IPS DF 6.9 (cell line): ENCODE measurements at regions not wholly inside any gene's neighbourhood (a gene's known extent, or its start where the extent isn't known, plus 50 kb on each side); places are given as distances from the start of the nearest gene placed in this dataset.

ENCODE experiments used
- DNase-seq: peaks from one replicate; pipeline ENCODE4 v3.0.0-alpha.2; 2013; ENCODE audit warnings: low read depth, low spot score
- H3K27ac ChIP-seq: one replicate; pipeline ENCODE4 v1.5.1; 2013; ENCODE audit warnings: low read length, control low read depth
- H3K27me3 ChIP-seq: 2 replicates; pipeline ENCODE4 v1.6.1; 2013; ENCODE audit warnings: mild to moderate bottlenecking, low read length; ENCODE audit not compliant: control insufficient read depth, insufficient read depth
- H3K36me3 ChIP-seq: 2 replicates; pipeline ENCODE4 v1.6.1; 2013; ENCODE audit warnings: low read length; ENCODE audit not compliant: control insufficient read depth, insufficient read depth
- H3K4me1 ChIP-seq: 2 replicates; pipeline ENCODE4 v1.6.1; 2013; ENCODE audit warnings: low read length; ENCODE audit not compliant: control insufficient read depth, insufficient read depth
- H3K4me3 ChIP-seq: 2 replicates; pipeline ENCODE4 v1.5.1; 2013; ENCODE audit warnings: mild to moderate bottlenecking, low read length
- H3K9me3 ChIP-seq: 2 replicates; pipeline ENCODE4 v1.6.1; 2013; ENCODE audit warnings: low read length, inconsistent platforms; ENCODE audit not compliant: control insufficient read depth, insufficient read depth
- WGBS: extraction: QIAGEN DNeasy Blood & Tissue Kit; methylation state at CpG from one replicate; pipeline ENCODE4 v1.1.7; 2013; ENCODE audit warnings: mixed read lengths, missing lambda C conversion rate; ENCODE audit not compliant: insufficient read length, insufficient coverage; 5-methylcytosine and 5-hydroxymethylcytosine counted together

DNA sequence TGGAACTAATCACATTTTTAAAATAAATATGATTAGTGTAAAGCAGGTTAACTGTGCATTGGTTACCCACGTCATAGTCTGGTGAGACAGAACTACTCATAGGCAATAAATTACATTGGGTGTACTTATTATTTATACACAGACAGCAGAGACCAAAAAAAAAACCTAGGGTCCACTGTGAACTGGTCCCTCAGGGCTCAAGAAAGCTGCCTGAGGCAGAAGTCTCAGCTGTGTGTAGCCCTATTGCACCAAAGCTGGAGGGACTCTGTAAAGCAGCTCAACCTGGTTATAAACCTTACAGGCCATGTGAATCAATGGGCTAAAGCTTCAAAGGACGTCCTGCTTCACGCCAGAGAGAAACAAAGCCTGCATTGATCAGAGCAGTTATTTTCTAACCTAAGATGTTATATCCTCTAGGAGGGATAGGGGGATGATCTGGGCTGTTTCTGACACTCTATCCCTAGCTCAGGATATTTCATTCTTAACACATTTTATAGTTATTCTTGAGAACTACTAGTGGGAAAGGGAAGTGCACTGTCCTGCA, 432.2 kb upstream of the ANO3 start:
- Histone ChIP-seq H3K27ac (no peak overlapping the region), H3K27me3 (no peaks in the 10 kb centered on the region), H3K9me3 (no peaks in the 10 kb centered on the region), H3K4me1 (no peaks in the 10 kb centered on the region), H3K36me3 (no peaks in the 10 kb centered on the region), H3K4me3 (no peak overlapping the region)
- no peak for DNase-seq
- WGBS = no CpG with 5 or more reads among the region's 3 CpGs

DNA sequence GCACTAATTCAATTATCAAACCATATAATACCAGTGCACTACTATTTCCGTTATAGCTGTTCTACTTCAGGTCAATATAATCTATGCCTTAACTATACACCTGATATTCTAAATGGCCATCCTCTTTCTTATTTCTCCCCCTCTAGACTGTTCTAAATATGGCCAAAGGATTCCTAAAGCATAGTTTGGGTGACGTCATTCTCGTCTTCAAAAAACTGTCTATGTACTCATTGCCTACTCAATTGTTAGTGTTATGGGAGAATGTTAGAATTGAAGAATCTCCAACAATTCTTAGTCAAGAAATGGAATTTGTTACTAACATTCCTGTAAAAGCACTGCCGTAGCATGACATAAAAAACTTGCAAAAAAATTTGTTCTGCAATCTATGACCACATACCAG, 431.1 kb upstream of the ANO3 start:
- no peaks in the 10 kb centered on the region for H3K4me1 ChIP-seq
- DNase-seq = no peak
- 100% methylated on average over 1 of the region's 4 CpGs for WGBS

DNA sequence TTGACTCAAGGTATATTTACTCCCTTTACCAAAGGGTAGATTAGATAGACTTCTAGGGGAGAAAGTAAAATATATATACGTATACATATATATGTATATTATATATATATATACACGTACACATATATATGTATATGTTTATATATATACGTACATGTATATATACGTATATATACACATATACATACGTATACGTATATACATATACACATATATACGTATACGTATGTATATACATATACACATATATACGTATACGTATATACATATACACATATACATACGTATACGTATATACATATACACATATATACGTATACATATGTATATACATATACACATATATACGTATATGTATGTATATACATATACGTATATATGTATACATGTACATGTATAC, 430.5 kb upstream of the ANO3 start:
- DNase-seq = no peak
- Histone ChIP-seq H3K27me3 (no peaks in the 10 kb centered on the region), H3K27ac (no peak overlapping the region), H3K4me3 (no peak overlapping the region), H3K4me1 (no peaks in the 10 kb centered on the region), H3K36me3 (no peaks in the 10 kb centered on the region), H3K9me3 (no peaks in the 10 kb centered on the region)
- 100% methylated on average over 5 of the region's 15 CpGs for WGBS

More for the DNA sequence above, 431.1 kb upstream of the ANO3 start:
- no peak overlapping the region for H3K4me3 ChIP-seq
- no peak overlapping the region for H3K27ac ChIP-seq
- no peaks in the 10 kb centered on the region for H3K36me3 ChIP-seq
- no peaks in the 10 kb centered on the region for H3K27me3 ChIP-seq
- no peaks in the 10 kb centered on the region for H3K9me3 ChIP-seq

DNA sequence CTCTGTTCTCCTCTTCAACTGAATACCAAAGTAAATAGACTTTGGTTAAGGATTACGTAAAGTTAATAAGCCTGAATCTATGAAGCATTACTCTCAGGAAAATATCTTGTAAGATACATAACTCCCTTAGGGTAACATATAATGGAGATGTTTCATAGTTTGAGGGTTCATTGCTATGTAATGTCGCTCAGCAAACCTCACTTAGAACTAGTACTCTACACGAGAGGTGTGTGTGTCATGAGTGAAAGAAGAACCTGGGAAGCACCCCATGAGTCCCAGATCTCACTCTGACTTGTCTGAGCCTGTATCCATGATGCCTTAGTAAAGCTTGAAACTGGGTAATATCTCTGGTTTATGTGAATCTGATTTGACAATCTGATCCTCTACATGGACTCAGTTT, 429.5 kb upstream of the ANO3 start:
- no peak for DNase-seq
- no peaks in the 10 kb centered on the region for H3K36me3 ChIP-seq
- H3K27me3 ChIP-seq = no peaks in the 10 kb centered on the region
- WGBS = no CpG with 5 or more reads among the region's 3 CpGs
- H3K27ac ChIP-seq = no peak overlapping the region
- no peak overlapping the region for H3K4me3 ChIP-seq
- H3K4me1 ChIP-seq = no peaks in the 10 kb centered on the region
- no peaks in the 10 kb centered on the region for H3K9me3 ChIP-seq

DNA sequence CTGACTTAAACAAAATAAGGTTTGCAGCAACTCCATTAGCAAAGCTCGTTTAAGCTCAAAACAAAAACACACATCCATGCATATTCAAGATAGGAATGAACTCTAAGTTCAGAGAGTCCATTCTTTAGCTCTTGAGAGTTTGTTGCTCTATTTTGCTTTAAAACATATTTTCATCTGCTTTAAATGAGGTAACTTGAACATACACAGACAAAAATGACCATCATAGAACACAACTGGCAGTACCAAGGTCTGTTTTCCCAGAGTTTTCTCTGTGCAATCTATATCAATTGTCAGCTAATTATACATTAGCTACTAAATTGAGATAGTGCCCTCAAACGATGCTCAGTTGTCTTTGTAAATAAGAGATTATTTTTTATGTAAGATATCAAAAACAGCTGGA, 423.2 kb upstream of the ANO3 start:
- Histone ChIP-seq H3K27ac (no peak overlapping the region), H3K36me3 (no peaks in the 10 kb centered on the region), H3K27me3 (no peaks in the 10 kb centered on the region), H3K4me1 (no peaks in the 10 kb centered on the region), H3K4me3 (no peak overlapping the region), H3K9me3 (no peaks in the 10 kb centered on the region)
- no CpG with 5 or more reads among the region's 2 CpGs for WGBS
- DNase-seq = no peak

DNA sequence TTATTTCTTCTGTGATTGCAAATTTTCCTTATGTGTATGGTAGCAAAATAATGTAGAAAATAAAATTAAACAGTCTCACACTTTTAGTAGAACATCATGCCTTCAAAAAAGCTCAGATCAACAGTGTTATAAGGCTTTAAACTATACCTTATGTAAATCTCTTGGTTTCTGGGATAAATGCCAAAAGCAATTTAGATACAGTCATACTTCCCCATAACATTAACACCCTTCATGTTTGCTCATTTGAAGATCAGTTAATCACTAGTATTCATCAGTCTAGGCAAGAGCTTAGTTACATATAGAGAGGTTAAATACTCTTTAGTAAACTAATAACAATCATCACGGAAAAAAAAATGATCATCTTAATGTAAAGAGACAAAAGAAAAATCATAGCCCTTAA, 421.8 kb upstream of the ANO3 start:
- WGBS = no CpG with 5 or more reads among the region's 1 CpG
- no peak for DNase-seq

DNA sequence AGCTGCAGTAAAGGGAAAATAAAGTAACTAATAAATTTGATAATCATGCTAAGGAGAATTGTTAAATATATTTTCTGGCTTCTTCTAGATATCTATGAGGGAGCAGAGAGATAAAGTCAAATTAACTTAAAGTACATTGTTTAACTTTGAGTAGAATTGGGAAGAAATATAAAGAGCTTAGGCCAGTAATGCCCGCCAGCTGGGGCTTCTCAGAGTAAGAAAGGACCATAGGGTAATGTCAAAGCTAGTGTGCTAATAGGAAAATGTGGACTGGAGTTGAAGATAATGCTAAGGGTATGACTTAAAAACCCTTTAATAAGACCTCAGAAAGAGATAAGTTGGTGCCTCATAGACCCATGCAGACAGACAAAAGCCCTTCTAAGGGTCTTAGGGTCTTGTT, 411.6 kb upstream of the ANO3 start:
- Histone ChIP-seq H3K27me3 (no peaks in the 10 kb centered on the region), H3K27ac (no peak overlapping the region), H3K9me3 (no peaks in the 10 kb centered on the region), H3K4me1 (no peaks in the 10 kb centered on the region), H3K36me3 (no peaks in the 10 kb centered on the region), H3K4me3 (no peak overlapping the region)
- no CpG with 5 or more reads among the region's 1 CpG for WGBS
- no peak for DNase-seq

More for the DNA sequence above, 421.8 kb upstream of the ANO3 start:
- Histone ChIP-seq H3K4me1 (no peaks in the 10 kb centered on the region), H3K36me3 (no peaks in the 10 kb centered on the region), H3K9me3 (no peaks in the 10 kb centered on the region), H3K27ac (no peak overlapping the region), H3K4me3 (no peak overlapping the region), H3K27me3 (no peaks in the 10 kb centered on the region)

DNA sequence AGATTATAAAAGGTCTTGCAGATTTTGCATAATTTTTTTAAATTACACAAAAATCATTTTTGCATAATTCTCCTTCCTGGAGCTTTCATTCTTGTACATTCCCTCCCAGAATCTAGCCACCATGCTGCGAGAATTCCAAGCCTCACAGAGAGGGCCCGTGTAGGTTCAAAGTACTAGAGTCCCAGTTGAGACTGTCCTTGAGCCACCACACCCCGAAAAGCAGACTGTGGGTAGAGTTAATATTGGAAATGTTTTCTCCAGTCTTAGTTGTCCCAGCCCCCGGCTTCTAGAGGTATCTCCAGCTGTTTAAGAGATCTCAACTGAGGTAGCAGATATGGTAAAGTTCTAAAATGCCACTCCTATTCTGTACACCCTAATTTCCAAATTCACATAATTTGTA, 407.3 kb upstream of the ANO3 start:
- no peak for DNase-seq
- no peak overlapping the region for H3K27ac ChIP-seq
- H3K27me3 ChIP-seq = no peaks in the 10 kb centered on the region
- WGBS = no CpG with 5 or more reads among the region's 4 CpGs
- H3K4me3 ChIP-seq = no peak overlapping the region
- no peaks in the 10 kb centered on the region for H3K4me1 ChIP-seq
- no peaks in the 10 kb centered on the region for H3K9me3 ChIP-seq
- H3K36me3 ChIP-seq = no peaks in the 10 kb centered on the region

DNA sequence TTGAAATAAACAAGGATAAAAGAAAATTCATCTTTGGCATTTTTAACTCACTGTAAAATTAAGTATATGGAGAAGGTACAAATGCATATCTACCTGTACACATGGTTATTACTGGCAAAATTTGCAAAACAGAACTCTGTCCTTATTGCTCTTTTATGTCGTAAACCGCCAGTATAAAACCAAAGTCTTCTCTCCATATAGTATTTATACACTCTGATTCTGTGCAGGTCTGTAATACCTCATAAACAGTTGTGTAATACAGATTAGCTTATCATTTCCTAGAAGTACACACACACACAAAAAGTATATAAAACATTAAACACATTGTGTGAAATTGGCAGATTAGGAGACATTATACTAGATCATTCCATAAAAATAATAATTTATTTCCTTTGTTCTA, 406.6 kb upstream of the ANO3 start:
- H3K4me1 ChIP-seq = no peaks in the 10 kb centered on the region
- no CpG with 5 or more reads among the region's 2 CpGs for WGBS
- no peak for DNase-seq
- no peak overlapping the region for H3K27ac ChIP-seq
- no peak overlapping the region for H3K4me3 ChIP-seq
- no peaks in the 10 kb centered on the region for H3K36me3 ChIP-seq
- H3K27me3 ChIP-seq = no peaks in the 10 kb centered on the region
- no peaks in the 10 kb centered on the region for H3K9me3 ChIP-seq

DNA sequence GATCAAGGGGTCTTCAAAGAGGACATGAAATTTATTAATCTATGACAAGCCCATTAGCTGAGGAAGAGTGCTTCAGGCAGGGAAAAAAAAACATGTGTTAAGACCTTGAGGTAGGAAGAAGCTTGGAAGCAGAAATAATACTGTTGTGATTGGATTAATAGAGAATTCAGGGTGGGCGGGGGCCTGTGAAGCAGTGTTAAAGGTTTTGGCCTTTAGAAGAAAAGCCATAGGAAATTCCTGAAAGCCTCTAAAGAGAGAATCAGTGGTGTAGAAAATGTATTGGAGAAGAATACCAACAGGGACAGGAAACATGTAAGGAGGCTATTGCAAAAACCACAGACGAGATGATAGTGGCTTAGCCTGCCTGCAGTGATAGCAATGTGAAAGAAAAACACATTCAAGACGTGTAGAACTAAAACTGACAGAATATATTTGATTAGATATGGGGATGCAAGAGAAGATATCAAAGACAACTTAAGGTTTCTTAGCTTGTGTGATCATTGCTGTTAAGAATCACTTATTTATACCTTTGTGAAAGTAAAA, 404.4 kb upstream of the ANO3 start:
- no peaks in the 10 kb centered on the region for H3K27me3 ChIP-seq
- no peak overlapping the region for H3K4me3 ChIP-seq
- no peaks in the 10 kb centered on the region for H3K36me3 ChIP-seq
- H3K27ac ChIP-seq = no peak overlapping the region
- H3K9me3 ChIP-seq = no peaks in the 10 kb centered on the region
- no peak for DNase-seq
- H3K4me1 ChIP-seq = no peaks in the 10 kb centered on the region
- WGBS = no CpG with 5 or more reads among the region's 3 CpGs

DNA sequence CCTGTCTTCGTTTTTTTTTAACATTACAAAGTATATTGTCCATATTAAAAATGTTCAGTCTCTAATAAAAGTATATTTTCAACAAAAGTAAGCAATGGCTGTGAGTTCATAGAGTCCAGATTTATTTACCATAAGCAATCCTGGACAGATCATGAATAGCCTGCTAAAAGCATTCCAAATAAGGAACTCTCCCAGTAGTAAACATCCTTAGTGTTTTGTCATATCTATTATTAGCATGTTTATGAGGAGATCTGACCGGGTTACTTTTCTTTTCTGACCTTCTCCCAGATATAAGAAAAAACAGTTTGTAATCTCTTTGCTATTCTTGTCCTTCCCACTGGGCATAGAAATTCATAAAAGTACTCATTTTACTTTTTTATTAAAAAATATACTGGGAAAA, 403.9 kb upstream of the ANO3 start:
- DNase-seq = no peak
- H3K27me3 ChIP-seq = no peaks in the 10 kb centered on the region
- no peaks in the 10 kb centered on the region for H3K4me1 ChIP-seq
- no peak overlapping the region for H3K27ac ChIP-seq
- no peaks in the 10 kb centered on the region for H3K36me3 ChIP-seq
- no peaks in the 10 kb centered on the region for H3K9me3 ChIP-seq
- no peak overlapping the region for H3K4me3 ChIP-seq
- no CpG with 5 or more reads among the region's 2 CpGs for WGBS
